H1 (cell line): ENCODE measurements at regions not wholly inside any gene's neighbourhood (a gene's known extent, or its start where the extent isn't known, plus 50 kb on each side); places are given as distances from the start of the nearest gene placed in this dataset.

ENCODE experiments used
- CTCF ChIA-PET: fragments of 300-600 bp; sonication (Branson Sonifier 250); formaldehyde crosslinking; loops from one replicate; lab custom pipeline; 2021; ENCODE audit not compliant: partially characterized antibody; lab: Charles Lee
- POLR2A ChIA-PET: fragments of 300-600 bp; sonication (Branson Sonifier 250); formaldehyde crosslinking; loops from one replicate; lab custom pipeline; 2021; ENCODE audit warnings: inconsistent platforms; ENCODE audit not compliant: partially characterized antibody; lab: Charles Lee
- DNase-seq, 2 experiments: peaks; one replicate each; pipeline versions ENCODE4 v3.0.0 to v3.0.0-alpha.2; 2010 to 2022; ENCODE audit warnings: low spot score in 2 of 2, low read depth in 1 of 2, mixed read lengths in 1 of 2
- FAIRE-seq: peaks from 2 replicates; lab custom pipeline; 2011; peaks lifted over from hg19 to GRCh38; lab: Jason Lieb, UNC
- H2AFZ ChIP-seq: 2 replicates; pipeline ENCODE4 v1.8.1; 2012; ENCODE audit warnings: low read length, inconsistent platforms
- H2AK5ac ChIP-seq: 2 replicates; pipeline ENCODE4 v1.6.1; 2013; ENCODE audit warnings: low read depth, low read length
- H2BK120ac ChIP-seq: replicated peaks from 2 replicates; pipeline ENCODE3; 2013; ENCODE audit warnings: low read depth, low read length, inconsistent platforms
- H2BK12ac ChIP-seq: 2 replicates; pipeline ENCODE4 v1.6.1; 2013; ENCODE audit warnings: low read depth, low read length
- H2BK15ac ChIP-seq: 2 replicates; pipeline ENCODE4 v1.6.1; 2013; ENCODE audit warnings: low read length
- H2BK20ac ChIP-seq: 2 replicates; pipeline ENCODE4 v1.6.1; 2013; ENCODE audit warnings: low read length
- H2BK5ac ChIP-seq: 2 replicates; pipeline ENCODE4 v1.6.1; 2013; ENCODE audit warnings: low read depth, low read length
- H3K14ac ChIP-seq: 2 replicates; pipeline ENCODE4 v1.6.1; 2013; ENCODE audit warnings: inconsistent platforms; ENCODE audit not compliant: insufficient read length
- H3K18ac ChIP-seq: 2 replicates; pipeline ENCODE4 v1.6.1; 2013; ENCODE audit warnings: low read length; ENCODE audit errors: extremely low read depth
- H3K23ac ChIP-seq: 2 replicates; pipeline ENCODE4 v1.6.1; 2013; ENCODE audit warnings: inconsistent platforms; ENCODE audit not compliant: insufficient read length
- H3K23me2 ChIP-seq: 2 replicates; pipeline ENCODE4 v1.6.1; 2013; ENCODE audit warnings: low read depth, low read length
- H3K27ac ChIP-seq: 2 replicates; pipeline ENCODE4 v1.6.1; 2011; ENCODE audit warnings: low read depth, low read length, inconsistent platforms
- H3K27me3 ChIP-seq, 4 experiments: replicated peaks in 1 of 4; 1 replicate in 1 of 4; 2 replicates in 3 of 4; pipeline versions ENCODE4 v1.6.1 to v1.8.1; 2011 to 2013; ENCODE audit warnings: low read length in 3 of 4, mild to moderate bottlenecking in 3 of 4, inconsistent platforms in 2 of 4, mixed read lengths in 2 of 4, moderate library complexity in 1 of 4; ENCODE audit not compliant: control insufficient read depth in 3 of 4, insufficient read depth in 3 of 4; ENCODE audit errors: extremely low read depth in 1 of 4
- H3K36me3 ChIP-seq, 4 experiments: 2 replicates each; pipeline versions ENCODE4 v1.6.1 to v1.8.1; 2011 to 2013; ENCODE audit warnings: mild to moderate bottlenecking in 4 of 4, low read length in 3 of 4, moderate library complexity in 2 of 4, control low read depth in 1 of 4, inconsistent platforms in 1 of 4; ENCODE audit not compliant: insufficient read depth in 4 of 4, control insufficient read depth in 2 of 4
- H3K4ac ChIP-seq: replicated peaks from 2 replicates; pipeline ENCODE3; 2013; ENCODE audit warnings: low read length, low read depth, mixed read lengths, inconsistent platforms; ENCODE audit not compliant: insufficient read length
- H3K4me1 ChIP-seq, 4 experiments: replicated peaks in 1 of 4; 1 replicate in 1 of 4; 2 replicates in 3 of 4; pipeline versions ENCODE4 v1.6.1 to v1.8.1; 2011 to 2013; ENCODE audit warnings: low read length in 3 of 4, inconsistent platforms in 2 of 4, mixed read lengths in 1 of 4; ENCODE audit not compliant: insufficient read depth in 4 of 4, control insufficient read depth in 3 of 4
- H3K4me2 ChIP-seq, 2 experiments: 2 replicates each; pipeline versions ENCODE4 v1.6.1 to v1.8.1; 2011 to 2013; ENCODE audit warnings: low read depth in 2 of 2, low read length in 2 of 2, control low read depth in 1 of 2, inconsistent platforms in 1 of 2, mild to moderate bottlenecking in 1 of 2; ENCODE audit not compliant: insufficient read depth in 1 of 2
- H3K4me3 ChIP-seq, 4 experiments: fragments of 200-600, 300-600 bp in 1 of 4; sonication (generic), shearing (Covaris generic), sonication (Bioruptor Twin) in 1 of 4; 2 replicates each; pipeline versions ENCODE4 v1.5.1 to v1.8.1; 2011 to 2016; ENCODE audit warnings: low read length in 4 of 4, low read depth in 3 of 4, control low read depth in 2 of 4, inconsistent platforms in 2 of 4, mild to moderate bottlenecking in 2 of 4, mixed read lengths in 1 of 4, moderate library complexity in 1 of 4; ENCODE audit not compliant: insufficient read depth in 2 of 4; ENCODE audit errors: extremely low read depth in 1 of 4
- H3K56ac ChIP-seq: replicated peaks from 2 replicates; pipeline ENCODE3; 2013; ENCODE audit warnings: low read depth, mild to moderate bottlenecking, mixed read lengths, low read length, inconsistent platforms; ENCODE audit not compliant: insufficient read length
- H3K79me1 ChIP-seq: 2 replicates; pipeline ENCODE4 v1.6.1; 2013; ENCODE audit warnings: low read depth, low read length, control low read depth
- H3K79me2 ChIP-seq, 2 experiments: 2 replicates each; pipeline versions ENCODE4 v1.6.1 to v1.8.1; 2012 to 2013; ENCODE audit warnings: low read length in 2 of 2, mild to moderate bottlenecking in 2 of 2, inconsistent platforms in 1 of 2; ENCODE audit not compliant: insufficient read depth in 2 of 2, control insufficient read depth in 1 of 2
- H3K9ac ChIP-seq, 4 experiments: replicated peaks in 1 of 4; 1 replicate in 1 of 4; 2 replicates in 3 of 4; pipeline versions ENCODE4 v1.6.1 to v1.8.1; 2011 to 2013; ENCODE audit warnings: low read depth in 3 of 4, low read length in 3 of 4, control low read depth in 2 of 4, mild to moderate bottlenecking in 2 of 4, moderate library complexity in 2 of 4, inconsistent platforms in 1 of 4; ENCODE audit errors: extremely low read depth in 1 of 4
- H3K9me3 ChIP-seq, 2 experiments: 2 replicates each; pipeline versions ENCODE4 v1.6.1 to v1.8.1; 2012 to 2013; ENCODE audit warnings: mild to moderate bottlenecking in 2 of 2, moderate library complexity in 2 of 2, control low read depth in 1 of 2, inconsistent platforms in 1 of 2, low read depth in 1 of 2, low read length in 1 of 2, mixed read lengths in 1 of 2; ENCODE audit not compliant: insufficient read depth in 2 of 2
- H4K20me1 ChIP-seq, 2 experiments: replicated peaks in 1 of 2; 2 replicates each; pipeline versions ENCODE3 to v1.8.1; 2011 to 2013; ENCODE audit warnings: inconsistent platforms in 2 of 2, low read length in 2 of 2, mild to moderate bottlenecking in 1 of 2; ENCODE audit not compliant: insufficient read depth in 2 of 2, control insufficient read depth in 1 of 2
- H4K5ac ChIP-seq: 2 replicates; pipeline ENCODE4 v1.6.1; 2013; ENCODE audit warnings: low read length, low read depth, mixed read lengths, inconsistent platforms; ENCODE audit not compliant: insufficient read length
- H4K8ac ChIP-seq: 2 replicates; pipeline ENCODE4 v1.8.0; 2013; ENCODE audit warnings: mild to moderate bottlenecking, moderate library complexity, low read length, inconsistent platforms; ENCODE audit not compliant: insufficient read depth; ENCODE audit errors: extremely low read depth
- H4K91ac ChIP-seq: replicated peaks from 2 replicates; pipeline ENCODE3; 2013; ENCODE audit warnings: low read length, mixed read lengths, inconsistent platforms; ENCODE audit not compliant: insufficient read length
- CBX5 ChIP-seq: fragments of 300-800, 300-1000 bp; sonication (generic); IDR thresholded peaks from 2 replicates; pipeline ENCODE4 v1.7.1; 2016; ENCODE audit warnings: antibody characterized with exemption, low read length, low read depth
- GABPA ChIP-seq: IDR thresholded peaks from 2 replicates; pipeline ENCODE4 v1.6.1; 2011; ENCODE audit warnings: mild to moderate bottlenecking, low read length, moderate library complexity, borderline replicate concordance; ENCODE audit not compliant: insufficient read depth
- JUN ChIP-seq: IDR thresholded peaks from 2 replicates; pipeline ENCODE4 v1.6.1; 2011; ENCODE audit warnings: low read depth, mild to moderate bottlenecking, improper control_type of control experiment, low read length
- RAD21 ChIP-seq, 2 experiments: IDR thresholded peaks in 1 of 2; conservative IDR thresholded peaks in 1 of 2; 2 replicates each; pipeline ENCODE4 v1.6.1; 2011; ENCODE audit warnings: low read depth in 2 of 2, low read length in 2 of 2, improper control_type of control experiment in 1 of 2, inconsistent platforms in 1 of 2, mild to moderate bottlenecking in 1 of 2, moderate library complexity in 1 of 2
- SIRT6 ChIP-seq: IDR thresholded peaks from one replicate; pipeline ENCODE4 v1.7.1; 2012; ENCODE audit warnings: low read length, inconsistent platforms
- ZNF274 ChIP-seq: IDR thresholded peaks from 2 replicates; pipeline ENCODE4 v1.7.0; 2012; ENCODE audit warnings: low read length, borderline replicate concordance; ENCODE audit errors: extremely low read depth
- WGBS, 2 experiments: shearing (Covaris generic) in 1 of 2; methylation state at CpG; one replicate each; pipeline versions ENCODE4 v1.1.6 to v1.1.7; 2013 to 2015; ENCODE audit warnings: low lambda C conversion rate in 2 of 2, mixed read lengths in 2 of 2, inconsistent platforms in 1 of 2, low coverage in 1 of 2, missing lambda C conversion rate in 1 of 2; ENCODE audit not compliant: insufficient replicate concordance in 2 of 2, insufficient coverage in 1 of 2, insufficient read length in 1 of 2; ENCODE audit errors: extremely low coverage in 1 of 2, missing lambda C conversion rate in 1 of 2; 5-methylcytosine and 5-hydroxymethylcytosine counted together
- TF ChIP-seq, protein P1 (sequence below), 3 experiments: IDR thresholded peaks; 1 replicate in 2 of 3; 2 replicates in 1 of 3; pipeline versions ENCODE4 v1.5.1 to v1.6.1; 2011; ENCODE audit warnings: low read length in 3 of 3, mild to moderate bottlenecking in 3 of 3, inconsistent platforms in 2 of 3, low read depth in 1 of 3, moderate library complexity in 1 of 3; ENCODE audit not compliant: insufficient read depth in 1 of 3; ENCODE audit errors: control extremely low read depth in 1 of 3

DNA sequence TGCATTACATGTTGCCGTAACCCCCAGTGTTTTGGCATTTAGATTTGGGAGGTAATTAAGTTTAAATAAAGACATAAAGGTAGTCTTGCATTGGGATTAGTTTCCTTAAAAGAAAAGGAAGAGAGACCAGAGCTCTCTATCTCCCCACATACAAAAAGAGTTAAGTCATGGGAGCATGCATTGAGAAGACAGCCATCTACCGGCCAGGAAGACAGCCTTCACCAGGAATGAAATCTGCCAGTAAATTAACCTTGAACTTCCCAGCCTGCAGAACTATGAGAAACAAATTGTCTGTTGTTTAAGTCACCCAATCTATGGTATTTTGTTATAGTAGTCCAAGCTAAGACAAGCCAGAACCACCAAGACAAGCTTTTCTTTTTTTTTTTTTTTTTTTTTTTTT, 567.0 kb upstream of the CDH18 start:
- no peak overlapping the region for H3K56ac ChIP-seq
- H2BK12ac ChIP-seq: no peak overlapping the region
- H4K5ac ChIP-seq: no peak overlapping the region
- H3K27ac ChIP-seq: no peak overlapping the region
- FAIRE-seq: no peak
- H3K9ac ChIP-seq: no peak overlapping the region
- CTCF ChIA-PET: interaction anchor here (1.2 kb wide), 1 partner anchor 351 kb away, joined by 3 read pairs; no protein-coding TSS in a partner anchor
- no peak overlapping the region for H3K4me3 ChIP-seq
- no peaks in the 10 kb centered on the region for H3K27me3 ChIP-seq
- DNase-seq: no peak
- H2BK120ac ChIP-seq: no peak overlapping the region
- TF ChIP-seq GABPA (no peak), CBX5 (no peak), SIRT6 (no peak), ZNF274 (no peak), RAD21 (IDR thresholded peaks at IDR 0.05 in 1 of 2, conservative IDR thresholded peaks at IDR 0.05 in 1 of 2; ENCODE audit: low read depth in 2 of 2, low read length in 2 of 2) (peak; percentile 14 to 31; a peak in 2 of 4 replicates), JUN (no peak)
- TF ChIP-seq, protein P1, sequence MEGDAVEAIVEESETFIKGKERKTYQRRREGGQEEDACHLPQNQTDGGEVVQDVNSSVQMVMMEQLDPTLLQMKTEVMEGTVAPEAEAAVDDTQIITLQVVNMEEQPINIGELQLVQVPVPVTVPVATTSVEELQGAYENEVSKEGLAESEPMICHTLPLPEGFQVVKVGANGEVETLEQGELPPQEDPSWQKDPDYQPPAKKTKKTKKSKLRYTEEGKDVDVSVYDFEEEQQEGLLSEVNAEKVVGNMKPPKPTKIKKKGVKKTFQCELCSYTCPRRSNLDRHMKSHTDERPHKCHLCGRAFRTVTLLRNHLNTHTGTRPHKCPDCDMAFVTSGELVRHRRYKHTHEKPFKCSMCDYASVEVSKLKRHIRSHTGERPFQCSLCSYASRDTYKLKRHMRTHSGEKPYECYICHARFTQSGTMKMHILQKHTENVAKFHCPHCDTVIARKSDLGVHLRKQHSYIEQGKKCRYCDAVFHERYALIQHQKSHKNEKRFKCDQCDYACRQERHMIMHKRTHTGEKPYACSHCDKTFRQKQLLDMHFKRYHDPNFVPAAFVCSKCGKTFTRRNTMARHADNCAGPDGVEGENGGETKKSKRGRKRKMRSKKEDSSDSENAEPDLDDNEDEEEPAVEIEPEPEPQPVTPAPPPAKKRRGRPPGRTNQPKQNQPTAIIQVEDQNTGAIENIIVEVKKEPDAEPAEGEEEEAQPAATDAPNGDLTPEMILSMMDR (IDR thresholded peaks at IDR 0.05; ENCODE audit: control extremely low read depth in 1 of 3, insufficient read depth in 1 of 3, low read depth in 1 of 3, low read length in 3 of 3): peak in 1 of 3 experiments; percentile 1; a peak in 1 of 4 replicates
- TF ChIP-seq, all 59 proteins: peak for 2
- Histone ChIP-seq H3K14ac (no peak overlapping the region), H4K91ac (no peak overlapping the region), H3K79me1 (no peaks in the 10 kb centered on the region), H3K4me1 (no peaks in the 10 kb centered on the region), H2BK5ac (no peak overlapping the region), H4K8ac (no peak overlapping the region), H2BK15ac (no peak overlapping the region), H3K36me3 (no peaks in the 10 kb centered on the region), H2AFZ (0 out of 2 replicates have a peak overlapping the region, but pooled peaks have one; percentile 66), H3K79me2 (no peaks in the 10 kb centered on the region), H2BK20ac (no peak overlapping the region), H3K9me3 (no peaks in the 10 kb centered on the region), H3K4me2 (no peak overlapping the region), H4K20me1 (no peaks in the 10 kb centered on the region), H3K4ac (no peak overlapping the region), H3K23ac (no peak overlapping the region), H3K18ac (no peak overlapping the region), H3K23me2 (no peaks in the 10 kb centered on the region), H2AK5ac (no peak overlapping the region)
- 83% methylated on average over 2 of the region's 2 CpGs; no CpG with 5 or more reads in 1 of the 2 experiments for whole genome bisulfite sequencing, 2 experiments
- POLR2A ChIA-PET: no interaction called here
